WTC11 (cell line): ENCODE measurements at regions not wholly inside any gene's neighbourhood (a gene's known extent, or its start where the extent isn't known, plus 50 kb on each side); places are given as distances from the start of the nearest gene placed in this dataset.

Experiments used
- ATAC-seq: fragments of 200-7000 bp; cut with Tn5 transposase; 2 replicates; pipeline ENCODE4 v1.10.0; 2021; ENCODE audit warnings: mild to moderate bottlenecking, moderate library complexity
- CTCF ChIA-PET: fragments of 300-600 bp; sonication (Branson Sonifier 250); formaldehyde crosslinking; loops from one replicate; lab custom pipeline; 2021; ENCODE audit warnings: antibody characterized with exemption; lab: Charles Lee
- POLR2A ChIA-PET: fragments of 350-600 bp; sonication (Branson Sonifier 250); formaldehyde crosslinking; loops from one replicate; lab custom pipeline; 2021; ENCODE audit warnings: antibody characterized with exemption; lab: Charles Lee
- DNase-seq: peaks from one replicate; pipeline ENCODE4 v3.0.0; 2021; ENCODE audit warnings: low spot score
- H3K27ac Mint-ChIP-seq: 2 replicates; pipeline ENCODE4 v1.8.0; 2021; ENCODE audit warnings: mixed read lengths
- H3K27me3 Mint-ChIP-seq: 2 replicates; pipeline ENCODE4 v1.8.0; 2021; ENCODE audit warnings: low read depth, mild to moderate bottlenecking, moderate library complexity, mixed read lengths
- H3K36me3 Mint-ChIP-seq: 2 replicates; pipeline ENCODE4 v1.8.0; 2021; ENCODE audit warnings: mixed read lengths
- H3K4me1 Mint-ChIP-seq: 2 replicates; pipeline ENCODE4 v1.8.0; 2022; ENCODE audit warnings: mixed read lengths
- H3K4me3 Mint-ChIP-seq: 2 replicates; pipeline ENCODE4 v1.8.0; 2021; ENCODE audit warnings: mild to moderate bottlenecking, moderate library complexity, mixed read lengths
- H3K9me3 Mint-ChIP-seq: 2 replicates; pipeline ENCODE4 v1.8.0; 2021; ENCODE audit warnings: mixed read lengths
- AFF4 ChIP-seq: sonication (generic); formaldehyde crosslinking; IDR thresholded peaks from 2 replicates; pipeline ENCODE4 v1.8.1; 2023; ENCODE audit warnings: mild to moderate bottlenecking, missing genetic modification reagents, borderline replicate concordance
- ARID4B ChIP-seq: sonication (generic); formaldehyde crosslinking; IDR thresholded peaks from 2 replicates; pipeline ENCODE4 v1.8.0; 2023; ENCODE audit warnings: missing genetic modification reagents, mild to moderate bottlenecking, borderline replicate concordance
- CBFB ChIP-seq: sonication (generic); formaldehyde crosslinking; IDR thresholded peaks from 2 replicates; pipeline ENCODE4 v1.8.1; 2022; ENCODE audit warnings: mild to moderate bottlenecking, low read depth, missing genetic modification reagents
- EMX1 ChIP-seq: fragments of 250-450 bp; sonication (Bioruptor Pico); IDR thresholded peaks from 2 replicates; pipeline ENCODE4 v1.8.0; 2021; ENCODE audit warnings: mild to moderate bottlenecking
- ESRRA ChIP-seq: sonication (generic); formaldehyde crosslinking; IDR thresholded peaks from 2 replicates; pipeline ENCODE4 v1.8.1; 2022; ENCODE audit warnings: mild to moderate bottlenecking, missing genetic modification reagents, borderline replicate concordance
- FOXP1 ChIP-seq: sonication (generic); formaldehyde crosslinking; IDR thresholded peaks from 2 replicates; pipeline ENCODE4 v1.8.0; 2022; ENCODE audit warnings: missing genetic modification reagents, mild to moderate bottlenecking, moderate library complexity, borderline replicate concordance
- JUN ChIP-seq: sonication (generic); formaldehyde crosslinking; IDR thresholded peaks from 2 replicates; pipeline ENCODE4 v1.8.0; 2023; ENCODE audit warnings: mild to moderate bottlenecking, missing genetic modification reagents
- KAT7 ChIP-seq: sonication (generic); formaldehyde crosslinking; IDR thresholded peaks from 2 replicates; pipeline ENCODE4 v1.8.1; 2023; ENCODE audit warnings: missing genetic modification reagents, mild to moderate bottlenecking, borderline replicate concordance
- MYBL2 ChIP-seq: sonication (generic); formaldehyde crosslinking; IDR thresholded peaks from 2 replicates; pipeline ENCODE4 v1.8.1; 2023; ENCODE audit warnings: mild to moderate bottlenecking, moderate library complexity, missing genetic modification reagents
- NR1H2 ChIP-seq: sonication (generic); formaldehyde crosslinking; IDR thresholded peaks from 2 replicates; pipeline ENCODE4 v1.9.0; 2021; ENCODE audit warnings: mild to moderate bottlenecking, moderate library complexity, missing genetic modification reagents
- RORB ChIP-seq: fragments of 250-450 bp; sonication (Bioruptor Pico); IDR thresholded peaks from 2 replicates; pipeline ENCODE4 v1.9.0; 2021; ENCODE audit warnings: mild to moderate bottlenecking
- SMAD3 ChIP-seq: sonication (generic); formaldehyde crosslinking; IDR thresholded peaks from 2 replicates; pipeline ENCODE4 v1.8.0; 2022; ENCODE audit warnings: missing genetic modification reagents, mild to moderate bottlenecking, borderline replicate concordance
- TCF7 ChIP-seq: sonication (generic); formaldehyde crosslinking; IDR thresholded peaks from 2 replicates; pipeline ENCODE4 v1.8.0; 2022; ENCODE audit warnings: mild to moderate bottlenecking, low read depth, missing genetic modification reagents, moderate library complexity
- ZBTB21 ChIP-seq: sonication (generic); formaldehyde crosslinking; IDR thresholded peaks from 2 replicates; pipeline ENCODE4 v1.8.1; 2023; ENCODE audit warnings: mild to moderate bottlenecking, missing genetic modification reagents, borderline replicate concordance
- ZNF121 ChIP-seq: sonication (generic); formaldehyde crosslinking; IDR thresholded peaks from 2 replicates; pipeline ENCODE4 v1.8.0; 2023; ENCODE audit warnings: missing genetic modification reagents
- ZNF219 ChIP-seq: sonication (generic); formaldehyde crosslinking; IDR thresholded peaks from 2 replicates; pipeline ENCODE4 v1.8.0; 2023; ENCODE audit warnings: missing genetic modification reagents, mild to moderate bottlenecking, borderline replicate concordance
- ZNF281 ChIP-seq: sonication (generic); formaldehyde crosslinking; IDR thresholded peaks from 2 replicates; pipeline ENCODE4 v1.8.0; 2023; ENCODE audit warnings: mild to moderate bottlenecking, missing genetic modification reagents
- ZNF416 ChIP-seq: fragments of 250-450 bp; sonication (Bioruptor Pico); IDR thresholded peaks from 2 replicates; pipeline ENCODE4 v1.9.0; 2021; ENCODE audit warnings: mild to moderate bottlenecking, inconsistent platforms
- ZNF423 ChIP-seq: fragments of 250-450 bp; sonication (Bioruptor Pico); IDR thresholded peaks from 2 replicates; pipeline ENCODE4 v2.1.2; 2022; ENCODE audit warnings: mild to moderate bottlenecking, moderate library complexity

- Mint-ChIP-seq H3K4me3 (no peak overlapping the region), H3K4me1 (peaks cover 11% of the 10 kb centered on the region), H3K27ac (no peak overlapping the region), H3K9me3 (no peaks in the 10 kb centered on the region), H3K36me3 (no peaks in the 10 kb centered on the region), H3K27me3 (peaks cover 12% of the 10 kb centered on the region)
- CTCF ChIA-PET = interaction anchor here (0.6 to 2.2 kb wide), 38 partner anchors 10 to 1466 kb away, joined by 3 to 32 read pairs (median 4); partner anchors contain the start of gene ACKR3
- no peak for TF ChIP-seq TCF7
- no peak for TF ChIP-seq FOXP1 (CRISPR knock-in tag)
- no peak for TF ChIP-seq ZNF121 (CRISPR knock-in tag)
- no peak for TF ChIP-seq KAT7 (CRISPR knock-in tag)
- TF ChIP-seq ZNF416 (CRISPR knock-in tag) = no peak
- TF ChIP-seq SMAD3 (CRISPR knock-in tag) = no peak
- TF ChIP-seq MYBL2 (CRISPR knock-in tag) = no peak
- no peak for TF ChIP-seq NR1H2 (CRISPR knock-in tag)
- no peak for TF ChIP-seq ARID4B
- no peak for TF ChIP-seq JUN (CRISPR knock-in tag)
- TF ChIP-seq ZNF219 (CRISPR knock-in tag) = no peak
- TF ChIP-seq EMX1 (CRISPR knock-in tag) = no peak
- TF ChIP-seq RORB (CRISPR knock-in tag) = no peak
- no peak for TF ChIP-seq ZNF281 (CRISPR knock-in tag)
- TF ChIP-seq AFF4 = no peak
- TF ChIP-seq CBFB = no peak
- TF ChIP-seq ESRRA (CRISPR knock-in tag) = no peak
- TF ChIP-seq ZBTB21 (CRISPR knock-in tag) = no peak
- no peak for TF ChIP-seq ZNF423 (CRISPR knock-in tag)
- DNase-seq (no peak), ATAC-seq (no peak)
- POLR2A ChIA-PET = no interaction called here
Measured at GRCh38 chr2:236512267-236512666, 57.4 kb upstream of the ACKR3 start.
